B cell (primary cell): ENCODE measurements at regions not wholly inside any gene's neighbourhood (a gene's known extent, or its start where the extent isn't known, plus 50 kb on each side); places are given as distances from the start of the nearest gene placed in this dataset.

Experiments
- ATAC-seq: fragments of 200-7000 bp; cut with Tn5 transposase; one replicate; pipeline ENCODE4 v1.10.0; 2021; ENCODE audit warnings: low read depth, mild to moderate bottlenecking, moderate number of reproducible peaks, moderate library complexity
- CTCF ChIA-PET: fragments of 350-600 bp; sonication (Branson Sonifier 250); formaldehyde crosslinking; loops from one replicate; lab custom pipeline; 2021; ENCODE audit warnings: antibody characterized with exemption, inconsistent platforms; lab: Charles Lee
- POLR2A ChIA-PET: fragments of 350-600 bp; sonication (Branson Sonifier 250); formaldehyde crosslinking; loops from one replicate; lab custom pipeline; 2021; ENCODE audit warnings: antibody characterized with exemption; lab: Charles Lee
- DNase-seq: peaks from one replicate; pipeline ENCODE4 v3.0.0; 2013
- H2AFZ ChIP-seq: 2 replicates; pipeline ENCODE4 v1.6.1; 2012; ENCODE audit warnings: mild to moderate bottlenecking, low read depth, low read length; ENCODE audit not compliant: insufficient read depth, poor library complexity, severe bottlenecking
- H3K27ac ChIP-seq, 2 donors: 1 replicate in 1 of 2; 2 replicates in 1 of 2; pipeline ENCODE4 v1.5.1; 2012 to 2013; ENCODE audit warnings: low read length in 2 of 2, mild to moderate bottlenecking in 2 of 2, moderate library complexity in 1 of 2
- H3K27me3 ChIP-seq, 4 experiments: fragments of 200-600 bp in 1 of 4; sonication (generic) in 1 of 4; replicated peaks in 1 of 4; 1 replicate in 2 of 4; 2 replicates in 2 of 4; pipeline versions ENCODE4 v1.6.1 to v1.7.0; 2013 to 2016; ENCODE audit warnings: low read length in 3 of 4, mild to moderate bottlenecking in 2 of 4, mixed read lengths in 1 of 4, moderate library complexity in 1 of 4; ENCODE audit not compliant: insufficient read depth in 4 of 4, control insufficient read depth in 3 of 4; ENCODE audit errors: control extremely low read depth in 1 of 4
- H3K36me3 ChIP-seq, 2 experiments: replicated peaks in 1 of 2; 1 replicate in 1 of 2; 2 replicates in 1 of 2; pipeline versions ENCODE4 v1.6.1 to v1.7.1; 2013; ENCODE audit warnings: low read length in 1 of 2; ENCODE audit not compliant: insufficient read depth in 2 of 2, control insufficient read depth in 1 of 2; ENCODE audit errors: control extremely low read depth in 1 of 2, extremely low read depth in 1 of 2
- H3K4me1 ChIP-seq, 2 donors: fragments of 200-600 bp in 1 of 2; sonication (generic) in 1 of 2; 1 replicate in 1 of 2; 2 replicates in 1 of 2; pipeline versions ENCODE4 v1.5.1 to v1.6.1; 2013 to 2017; ENCODE audit warnings: low read length in 2 of 2; ENCODE audit not compliant: control insufficient read depth in 2 of 2, insufficient read depth in 2 of 2
- H3K4me2 ChIP-seq: replicated peaks from 2 replicates; pipeline ENCODE3; 2012; ENCODE audit warnings: mild to moderate bottlenecking, low read depth, low read length; ENCODE audit not compliant: poor library complexity, severe bottlenecking
- H3K4me3 ChIP-seq, 5 experiments: fragments of 200-600 bp in 1 of 5; sonication (generic) in 1 of 5; 1 replicate in 3 of 5; 2 replicates in 2 of 5; pipeline versions ENCODE4 v1.5.1 to v1.7.0; 2011 to 2016; ENCODE audit warnings: low read length in 4 of 5, mild to moderate bottlenecking in 4 of 5, low read depth in 2 of 5, control low read depth in 1 of 5, moderate library complexity in 1 of 5; ENCODE audit not compliant: insufficient read depth in 1 of 5; ENCODE audit errors: control extremely low read depth in 1 of 5, extremely low read depth in 1 of 5
- H3K79me2 ChIP-seq: fragments of 200-600 bp; sonication (generic); one replicate; pipeline ENCODE4 v1.6.0; 2016; ENCODE audit warnings: low read length; ENCODE audit not compliant: control insufficient read depth, insufficient read depth
- H3K9ac ChIP-seq: fragments of 200-600 bp; sonication (generic); 2 replicates; pipeline ENCODE4 v1.6.1; 2017; ENCODE audit warnings: mild to moderate bottlenecking, low read length, moderate library complexity
- H3K9me3 ChIP-seq, 3 donors: one replicate each; pipeline versions ENCODE4 v1.6.1 to v1.7.1; 2013; ENCODE audit warnings: low read length in 2 of 3; ENCODE audit not compliant: control insufficient read depth in 2 of 3, insufficient read depth in 1 of 3; ENCODE audit errors: control extremely low read depth in 1 of 3
- H4K20me1 ChIP-seq: 2 replicates; pipeline ENCODE4 v1.6.0; 2012; ENCODE audit warnings: mild to moderate bottlenecking, low read length; ENCODE audit not compliant: insufficient read depth, control insufficient read depth, poor library complexity, severe bottlenecking
- H3K27ac Mint-ChIP-seq: one replicate; pipeline ENCODE4 v1.8.0; 2021; ENCODE audit warnings: mixed read lengths
- H3K27me3 Mint-ChIP-seq: one replicate; pipeline ENCODE4 v1.8.0; 2021; ENCODE audit warnings: mixed read lengths
- H3K4me1 Mint-ChIP-seq: one replicate; pipeline ENCODE4 v1.8.0; 2021; ENCODE audit warnings: mixed read lengths
- H3K4me3 Mint-ChIP-seq: one replicate; pipeline ENCODE4 v1.8.0; 2021; ENCODE audit warnings: mixed read lengths
- H3K9me3 Mint-ChIP-seq: one replicate; pipeline ENCODE4 v1.8.0; 2022; ENCODE audit warnings: mixed read lengths; ENCODE audit not compliant: insufficient read depth
- EZH2 ChIP-seq: IDR thresholded peaks from 2 replicates; pipeline ENCODE4 v1.6.1; 2012; ENCODE audit warnings: borderline replicate concordance, low read depth, mild to moderate bottlenecking, moderate library complexity, low read length; ENCODE audit not compliant: insufficient read depth, poor library complexity, severe bottlenecking
- WGBS: methylation state at CpG from one replicate; pipeline ENCODE4 v1.1.5; 2013; ENCODE audit warnings: missing lambda C conversion rate; ENCODE audit not compliant: insufficient coverage; 5-methylcytosine and 5-hydroxymethylcytosine counted together
- intact Hi-C: fragments of 100-400 bp; cut with micrococcal nuclease; formaldehyde crosslinking; loops from one replicate; pipeline ENCODE4 v1.10.0; 2022
- TF ChIP-seq, protein P1 (sequence below): fragments of 200-600 bp; IDR thresholded peaks from one replicate; pipeline ENCODE4 v1.8.0; 2022; ENCODE audit warnings: antibody characterized with exemption, mild to moderate bottlenecking

DNA sequence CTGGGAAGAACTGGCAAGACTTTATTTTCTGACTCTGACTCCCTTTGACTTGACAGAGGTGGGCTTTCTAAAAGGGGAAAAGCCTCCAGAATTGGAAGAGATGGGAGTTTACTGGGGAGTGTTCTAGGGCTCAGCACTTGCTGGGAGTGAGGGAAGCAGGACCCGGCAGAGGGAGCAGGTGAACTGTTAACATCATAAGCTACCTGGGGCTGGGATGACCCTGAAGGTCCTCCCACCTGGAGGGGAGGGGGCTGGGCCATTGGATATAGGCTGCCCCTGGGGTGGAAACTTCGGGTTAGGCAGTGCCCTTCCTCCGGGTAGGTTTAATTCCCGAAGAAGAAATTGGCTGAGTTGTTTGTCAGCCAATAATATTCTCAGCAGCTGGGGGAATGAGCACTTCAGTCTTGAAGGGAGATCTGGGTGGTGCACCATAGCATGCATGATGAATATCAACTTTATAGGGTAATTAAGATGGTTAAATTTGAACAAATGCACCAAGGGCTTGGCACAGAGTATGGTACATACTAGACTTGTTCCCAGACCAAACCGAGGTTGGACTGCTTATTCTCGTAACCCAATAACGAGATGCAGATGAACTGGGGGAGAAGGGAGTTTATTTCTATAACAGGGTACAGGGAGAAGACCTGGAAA, 337.0 kb downstream of the HAPSTR1 start:
- 81% methylated on average over 7 of the region's 7 CpGs for WGBS
- no peaks in the 10 kb centered on the region for H3K9me3 ChIP-seq
- Mint-ChIP-seq H3K4me1 (no peaks in the 10 kb centered on the region), H3K27ac (no peak overlapping the region), H3K4me3 (no peak overlapping the region), H3K27me3 (peaks cover 3% of the 10 kb centered on the region), H3K9me3 (no peaks in the 10 kb centered on the region)
- no peak overlapping the region for H3K27ac ChIP-seq
- DNase-seq: no peak
- peaks cover 0 to 3% (median 0%) of the 10 kb centered on the region in 4 experiments for H3K27me3 ChIP-seq
- CTCF ChIA-PET: no interaction called here
- no peak overlapping the region for H3K4me3 ChIP-seq
- H3K36me3 ChIP-seq: no peaks in the 10 kb centered on the region
- no peak overlapping the region for H3K4me2 ChIP-seq
- no peak for TF ChIP-seq EZH2
- TF ChIP-seq, protein P1, sequence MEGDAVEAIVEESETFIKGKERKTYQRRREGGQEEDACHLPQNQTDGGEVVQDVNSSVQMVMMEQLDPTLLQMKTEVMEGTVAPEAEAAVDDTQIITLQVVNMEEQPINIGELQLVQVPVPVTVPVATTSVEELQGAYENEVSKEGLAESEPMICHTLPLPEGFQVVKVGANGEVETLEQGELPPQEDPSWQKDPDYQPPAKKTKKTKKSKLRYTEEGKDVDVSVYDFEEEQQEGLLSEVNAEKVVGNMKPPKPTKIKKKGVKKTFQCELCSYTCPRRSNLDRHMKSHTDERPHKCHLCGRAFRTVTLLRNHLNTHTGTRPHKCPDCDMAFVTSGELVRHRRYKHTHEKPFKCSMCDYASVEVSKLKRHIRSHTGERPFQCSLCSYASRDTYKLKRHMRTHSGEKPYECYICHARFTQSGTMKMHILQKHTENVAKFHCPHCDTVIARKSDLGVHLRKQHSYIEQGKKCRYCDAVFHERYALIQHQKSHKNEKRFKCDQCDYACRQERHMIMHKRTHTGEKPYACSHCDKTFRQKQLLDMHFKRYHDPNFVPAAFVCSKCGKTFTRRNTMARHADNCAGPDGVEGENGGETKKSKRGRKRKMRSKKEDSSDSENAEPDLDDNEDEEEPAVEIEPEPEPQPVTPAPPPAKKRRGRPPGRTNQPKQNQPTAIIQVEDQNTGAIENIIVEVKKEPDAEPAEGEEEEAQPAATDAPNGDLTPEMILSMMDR: no peak
- no peak overlapping the region for H2AFZ ChIP-seq
- H3K9ac ChIP-seq: no peak overlapping the region
- intact Hi-C loops: no loop called here
- H4K20me1 ChIP-seq: no peaks in the 10 kb centered on the region
- H3K79me2 ChIP-seq: no peaks in the 10 kb centered on the region
- H3K4me1 ChIP-seq: no peaks in the 10 kb centered on the region
- POLR2A ChIA-PET: no interaction called here
- ATAC-seq: no peak

DNA sequence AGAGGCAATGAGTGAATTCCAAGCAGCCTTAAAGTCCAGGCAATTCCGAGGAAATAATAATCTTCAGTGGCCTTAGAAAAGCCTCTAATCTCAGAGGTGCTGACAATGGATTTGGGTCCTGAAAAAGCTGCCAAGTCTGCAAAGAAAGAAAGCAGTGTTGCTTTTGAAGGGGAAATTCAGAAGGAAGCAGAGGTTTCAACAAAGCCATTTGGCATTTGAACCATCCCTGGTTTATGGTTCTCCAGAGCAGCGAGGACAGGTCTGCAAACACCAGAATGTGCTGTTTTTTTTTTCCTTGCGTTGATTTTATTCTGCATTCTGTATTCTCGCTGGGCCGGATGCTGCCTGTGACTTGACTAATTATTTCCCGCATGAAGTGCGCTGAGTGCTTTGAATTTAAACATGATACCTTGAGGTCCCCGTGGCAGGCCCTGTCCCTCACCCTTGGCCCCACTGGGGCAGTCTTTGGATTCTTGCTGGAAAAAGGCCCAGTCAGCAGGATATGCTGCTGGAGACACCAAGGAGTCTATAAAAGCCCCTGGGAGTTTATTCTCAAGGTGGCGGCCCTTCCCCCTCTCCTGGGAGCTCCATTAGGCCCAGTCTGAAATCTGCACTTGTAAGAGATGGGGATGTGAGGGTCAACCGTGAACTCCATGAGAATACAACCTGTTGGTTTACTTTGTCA, 338.3 kb downstream of the HAPSTR1 start:
- Histone ChIP-seq H3K36me3 (no peaks in the 10 kb centered on the region), H3K27ac (no peak overlapping the region), H3K4me3 (no peak overlapping the region), H3K9me3 (no peaks in the 10 kb centered on the region), H3K9ac (no peak overlapping the region), H3K4me2 (no peak overlapping the region), H3K27me3 (peaks cover 0 to 4% (median 0%) of the 10 kb centered on the region in 4 experiments), H3K79me2 (no peaks in the 10 kb centered on the region), H4K20me1 (no peaks in the 10 kb centered on the region), H2AFZ (no peak overlapping the region), H3K4me1 (no peaks in the 10 kb centered on the region)
- TF ChIP-seq, protein P1: no peak
- TF ChIP-seq EZH2: no peak
- ATAC-seq: no peak
- H3K27ac Mint-ChIP-seq: no peak overlapping the region
- 93% methylated on average over 8 of the region's 10 CpGs for WGBS
- intact Hi-C loops: no loop called here
- H3K4me3 Mint-ChIP-seq: no peak overlapping the region
- CTCF ChIA-PET: no interaction called here
- no peak for DNase-seq
- no peaks in the 10 kb centered on the region for H3K9me3 Mint-ChIP-seq
- H3K27me3 Mint-ChIP-seq: peaks cover 8% of the 10 kb centered on the region
- POLR2A ChIA-PET: no interaction called here
- no peaks in the 10 kb centered on the region for H3K4me1 Mint-ChIP-seq
